ENCODE measurements at regions not wholly inside any gene's neighbourhood (a gene's known extent, or its start where the extent isn't known, plus 50 kb on each side); places are given as distances from the start of the nearest gene placed in this dataset.
"Not testable (repeated sequence)": the region's sequence is repeated elsewhere in the genome, so short reads cannot be mapped to it uniquely, and the experiment has no call there.

DNA sequence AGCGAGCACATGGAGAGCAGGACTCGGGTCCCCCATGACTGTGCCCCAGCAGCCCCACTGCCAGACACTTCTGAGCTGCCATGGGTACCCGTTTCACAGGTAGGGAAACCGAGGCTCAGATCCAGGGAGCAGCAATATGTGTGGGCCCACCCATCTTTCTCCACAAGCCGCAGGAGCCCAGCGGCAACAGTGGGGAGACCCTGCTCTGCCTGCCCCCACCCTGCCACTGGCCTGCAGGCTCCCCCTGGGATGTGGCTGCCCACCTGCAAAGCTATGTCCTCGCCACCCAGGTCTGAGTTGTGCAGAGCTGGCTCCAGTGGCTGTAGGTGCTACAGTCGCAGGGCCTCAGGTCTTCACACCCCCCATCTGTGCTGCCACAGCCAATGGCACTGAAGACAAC lies 50.6 kb upstream of the C1QTNF9B start:
- no peak for DNase-seq

GRCh38 chr13:23949200-23949599 lies 51.9 kb upstream of the C1QTNF9B start:
- DNase-seq, result no peak

GRCh38 chr13:23949736-23950135 lies 52.4 kb upstream of the C1QTNF9B start:
- DNase-seq, result no peak

DNA sequence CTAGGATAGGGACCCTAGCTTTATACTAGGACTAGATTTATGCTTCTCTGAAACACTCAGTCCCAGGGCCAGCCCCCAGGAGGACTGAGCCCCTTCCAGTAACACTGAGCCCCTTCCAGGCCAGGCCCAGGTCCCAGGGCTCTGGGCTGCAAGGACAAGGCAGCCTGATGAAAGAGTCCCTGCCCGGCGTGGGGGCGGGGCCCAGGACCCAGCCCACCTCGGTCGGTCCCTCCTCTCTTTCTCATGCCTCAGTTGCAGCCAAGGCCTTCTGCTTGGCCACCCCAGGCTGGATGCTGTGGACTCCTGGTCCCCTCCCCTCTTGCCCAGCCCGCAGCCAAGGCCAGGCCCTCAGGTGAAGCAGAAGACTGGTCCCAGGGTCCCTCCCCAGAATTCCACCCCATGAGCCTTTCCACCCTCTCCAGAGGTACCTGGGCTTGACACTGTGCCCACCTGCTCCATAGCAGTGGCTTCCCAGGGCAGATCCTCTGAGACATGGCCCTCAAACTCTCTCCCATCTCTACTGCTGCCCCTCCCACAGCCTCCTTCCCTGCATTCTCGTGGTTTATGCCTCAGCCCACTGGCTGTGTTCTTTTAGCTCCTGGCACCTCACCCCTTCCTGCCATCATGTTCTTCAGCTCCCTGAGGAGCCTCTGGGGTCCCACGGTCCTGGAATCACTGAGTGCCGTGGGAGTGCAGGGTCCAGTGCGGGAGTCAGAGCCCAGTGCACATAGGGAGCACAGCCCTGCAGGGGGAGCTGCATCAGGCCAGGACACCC lies 53.6 kb upstream of the C1QTNF9B start:
- no peak for DNase-seq

- no peak for DNase-seq
Measured at GRCh38 chr13:23952796-23953195, 55.5 kb upstream of the C1QTNF9B start.

GRCh38 chr13:23953860-23954512 lies 56.7 kb upstream of the C1QTNF9B start:
- DNase-seq, result no peak

DNA sequence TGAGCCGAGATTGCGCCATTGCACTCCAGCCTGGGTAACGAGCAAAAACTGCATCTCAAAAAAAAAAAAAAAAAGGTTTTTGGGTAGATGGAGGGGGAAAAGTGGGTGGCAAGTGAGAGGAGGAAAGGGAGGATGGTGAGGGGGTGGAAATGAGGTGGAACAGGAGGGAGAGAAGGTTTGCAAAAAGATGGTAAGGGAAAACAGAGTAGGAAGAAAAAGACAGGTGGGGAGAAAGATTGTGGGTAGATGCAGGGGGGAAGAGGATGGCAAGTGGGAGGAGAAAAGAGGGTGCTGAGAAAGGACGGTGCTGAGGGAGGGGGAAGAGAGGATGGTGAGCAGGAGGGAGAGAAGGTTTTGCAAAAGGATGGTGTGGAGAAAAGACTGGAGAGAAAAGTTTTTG lies 57.8 kb upstream of the C1QTNF9B start:
- no peak for DNase-seq

GRCh38 chr13:23956106-23956505 lies 58.8 kb upstream of the C1QTNF9B start:
- DNase-seq, result no peak

DNA sequence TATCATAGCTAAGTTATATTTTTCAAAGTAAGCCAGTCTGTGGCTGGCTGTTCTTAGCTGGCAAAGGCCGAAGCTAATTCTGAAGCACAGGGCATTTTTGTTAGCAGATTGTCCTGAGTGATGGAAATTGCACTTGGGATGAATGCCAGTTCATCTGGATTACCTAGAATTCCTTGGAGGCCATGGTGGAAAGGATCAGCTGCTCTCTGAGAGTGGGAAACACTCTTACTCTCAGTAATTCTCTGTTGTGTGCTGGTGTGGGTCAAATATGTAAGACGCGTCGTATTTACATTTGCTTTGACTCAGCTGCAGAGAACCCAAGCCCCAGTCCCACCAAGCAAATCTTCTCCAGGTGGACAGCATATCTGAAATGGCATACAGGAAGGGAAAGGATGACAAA lies 60.7 kb upstream of the C1QTNF9B start:
- DNase-seq, result no peak

DNA sequence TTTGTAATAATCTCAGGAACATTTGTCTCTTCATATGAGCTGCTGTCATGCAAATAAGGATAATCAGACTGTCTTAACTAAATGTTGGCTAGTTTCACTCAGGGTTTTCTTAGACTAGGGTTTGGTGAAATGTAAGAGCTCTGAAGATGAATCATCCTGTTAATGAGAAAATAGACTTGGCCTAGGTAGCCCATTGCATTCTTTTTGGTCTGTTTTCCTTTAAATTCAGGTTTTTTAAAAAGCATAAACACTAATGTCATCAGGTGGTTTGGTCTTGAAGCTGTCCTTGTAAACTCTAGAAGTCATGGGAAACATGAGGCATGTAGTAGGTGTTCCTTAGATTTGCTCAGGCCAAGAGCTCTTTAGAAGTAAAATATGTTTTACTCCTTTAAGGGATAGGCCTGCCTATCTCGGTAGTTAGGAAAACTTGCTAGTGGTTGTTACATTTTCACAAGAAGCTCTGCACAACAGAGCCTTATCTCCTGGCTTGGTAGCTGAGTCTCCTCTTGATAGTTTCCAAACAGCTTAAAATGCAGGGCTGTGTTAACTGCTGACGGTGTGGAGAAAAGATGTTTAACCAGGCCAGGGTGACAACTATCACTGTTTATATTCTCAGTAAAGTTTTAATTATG lies 62.0 kb upstream of the C1QTNF9B start:
- DNase-seq, result no peak

DNA sequence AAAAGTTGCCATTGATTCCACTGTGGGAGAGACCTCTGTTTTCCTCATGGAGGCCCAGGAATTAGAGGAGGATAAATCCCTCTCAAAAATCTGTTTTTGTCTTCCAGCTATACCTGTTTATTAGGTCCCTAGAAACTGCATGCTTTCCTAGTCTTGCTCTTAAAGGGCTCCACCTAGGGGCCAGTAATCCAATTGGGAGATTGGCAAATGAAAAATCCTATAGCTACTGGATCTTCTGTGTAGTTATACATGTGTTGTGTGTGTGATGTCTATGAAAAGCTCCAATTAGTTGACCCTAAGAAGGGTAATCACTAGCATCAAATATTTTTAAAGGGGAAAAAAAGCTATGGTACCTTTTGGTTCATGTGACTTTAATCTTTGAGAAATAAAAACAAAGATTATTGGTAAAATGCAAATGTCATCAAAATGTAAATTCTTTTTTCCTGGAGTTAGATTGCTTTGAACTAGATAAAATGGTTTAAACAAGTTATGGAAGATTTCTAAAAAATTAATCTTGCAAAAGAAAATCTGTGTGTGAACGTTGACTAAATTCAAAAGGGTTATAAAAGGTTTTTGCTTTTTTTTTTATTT lies 63.4 kb upstream of the C1QTNF9B start:
- no peak for DNase-seq

GRCh38 chr13:23963184-23963931 lies 66.1 kb upstream of the C1QTNF9B start:
- no peak for DNase-seq

- DNase-seq, result no peak
Measured at GRCh38 chr13:23963947-23964346, 66.6 kb upstream of the C1QTNF9B start.

GRCh38 chr13:23965346-23965745 lies 68.0 kb upstream of the C1QTNF9B start:
- no peak for DNase-seq

GRCh38 chr13:23966221-23966690 lies 69.0 kb upstream of the C1QTNF9B start:
- no peak for DNase-seq

DNA sequence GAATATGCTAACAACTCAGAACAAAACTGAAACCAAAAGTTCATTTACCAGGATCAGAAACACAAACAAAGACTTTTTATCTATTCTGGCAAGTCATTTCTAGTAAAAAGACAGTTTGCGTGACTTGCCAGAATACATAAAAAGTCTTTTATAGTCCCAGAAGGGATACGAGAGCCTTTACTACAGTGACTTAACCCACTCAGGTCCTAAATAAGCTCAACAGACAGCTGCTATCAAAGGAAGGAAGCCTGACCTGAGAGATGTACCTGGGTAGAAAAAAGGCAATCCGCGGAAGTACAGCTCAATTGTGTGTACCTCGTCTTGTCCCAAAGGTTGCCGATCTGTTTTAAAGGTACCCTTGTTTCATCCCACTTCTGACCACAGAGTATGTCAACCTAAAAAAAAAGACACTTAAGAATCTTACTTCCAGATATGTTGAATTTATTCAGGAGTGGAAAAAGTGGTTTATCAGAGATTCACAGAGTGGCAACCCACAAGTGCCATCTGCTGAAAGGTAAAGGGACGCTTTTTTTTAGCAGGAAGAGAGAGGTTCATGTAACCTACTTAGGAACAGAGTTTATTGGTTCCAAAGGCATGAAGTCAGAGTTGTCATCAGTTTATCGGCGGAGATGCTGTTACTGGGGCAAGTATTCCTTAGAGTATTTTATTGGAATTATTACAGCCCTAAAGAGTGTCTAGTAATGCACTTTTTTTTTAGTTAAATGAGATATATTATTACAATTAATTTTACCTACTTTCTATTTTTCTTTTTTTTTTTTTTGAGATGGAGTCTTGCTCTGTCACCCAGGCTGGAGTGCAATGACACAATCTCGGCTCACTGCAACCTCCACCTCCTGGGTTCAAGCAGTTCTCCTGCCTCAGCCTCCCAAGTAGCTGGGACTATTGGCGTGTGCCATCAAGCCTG lies 69.7 kb upstream of the C1QTNF9B start:
- DNase-seq, result no peak

GRCh38 chr13:23967792-23968191 lies 70.5 kb upstream of the C1QTNF9B start:
- DNase-seq, result not testable (repeated sequence)

DNA sequence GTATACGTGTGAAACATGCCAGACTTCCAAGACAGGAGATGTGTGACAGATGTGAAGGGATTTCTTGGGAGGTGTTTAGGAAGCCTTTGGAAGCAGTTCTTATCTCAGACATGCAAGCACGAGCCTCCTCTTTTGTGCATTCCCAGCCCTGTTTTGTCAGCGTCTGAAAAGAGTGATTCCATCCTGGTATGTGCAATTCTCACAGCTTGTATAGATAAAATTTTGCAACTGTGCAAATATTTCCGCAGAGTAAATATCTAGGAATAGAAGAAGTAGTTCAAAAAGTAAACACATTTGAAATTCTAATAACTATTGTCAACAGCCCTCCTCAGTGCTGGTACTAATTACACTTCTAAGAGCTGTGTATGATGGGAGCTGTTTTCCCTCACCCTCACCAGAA lies 72.3 kb upstream of the C1QTNF9B start:
- DNase-seq, result no peak

DNA sequence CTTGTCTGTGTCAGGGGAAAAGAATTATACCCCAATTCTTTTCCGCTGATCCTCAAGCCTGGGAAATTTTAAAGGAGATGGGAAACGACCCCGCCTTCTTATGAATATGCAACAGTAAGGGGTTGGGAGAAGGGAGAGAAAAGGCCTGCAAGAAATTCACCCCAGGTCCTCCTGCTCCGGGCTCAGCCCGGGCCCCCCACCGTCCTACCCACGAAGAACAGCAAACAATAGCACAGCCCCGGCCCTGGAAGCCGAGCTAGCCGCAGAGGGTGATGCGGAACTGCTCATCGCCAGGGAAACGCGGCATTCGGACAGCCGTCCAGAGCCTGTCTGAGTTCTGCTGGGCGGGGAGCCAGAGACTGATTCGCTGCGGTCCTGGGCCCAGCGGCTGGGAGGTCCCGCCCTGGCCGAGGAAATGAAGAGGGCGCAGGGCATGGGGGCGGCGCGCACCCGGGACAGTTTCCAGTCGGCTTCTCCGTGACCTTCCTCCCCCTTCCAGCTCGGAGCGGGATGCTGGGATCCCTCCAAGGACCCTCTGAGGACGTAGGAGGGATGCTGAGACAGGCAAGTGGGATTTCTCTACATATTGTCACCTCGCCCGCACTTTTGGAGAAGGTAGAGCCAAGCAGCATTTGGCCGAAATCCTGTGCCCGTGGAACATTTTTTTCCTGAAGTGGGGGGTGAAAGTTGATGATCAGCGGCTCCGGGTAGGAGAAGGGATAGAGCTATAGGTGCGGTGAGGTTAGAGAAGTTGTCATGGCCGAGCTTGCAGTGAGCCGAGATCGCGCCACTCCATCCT lies 82.3 kb upstream of the C1QTNF9B start:
- DNase-seq, result peak; percentile 89

DNA sequence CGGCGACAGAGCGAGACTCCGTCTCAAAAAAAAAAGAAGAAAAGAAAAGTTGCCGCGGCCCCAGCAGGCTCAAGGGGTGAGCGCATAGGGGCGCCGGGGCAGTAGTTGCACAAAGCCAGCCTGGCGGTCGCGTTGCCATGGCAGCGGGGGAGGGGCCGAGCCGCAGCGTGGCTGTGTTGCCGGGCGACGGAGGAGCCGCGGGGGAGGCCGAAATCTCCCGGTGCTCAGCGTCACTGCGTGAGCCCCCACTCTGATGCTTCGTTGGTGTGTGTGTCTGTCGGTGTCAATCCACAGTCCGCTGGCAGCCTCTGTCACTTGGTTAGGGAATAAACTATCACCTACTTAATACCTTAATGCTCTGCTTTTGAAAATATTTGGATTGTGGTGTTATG lies 82.9 kb upstream of the C1QTNF9B start:
- DNase-seq, result peak; percentile 92

DNA sequence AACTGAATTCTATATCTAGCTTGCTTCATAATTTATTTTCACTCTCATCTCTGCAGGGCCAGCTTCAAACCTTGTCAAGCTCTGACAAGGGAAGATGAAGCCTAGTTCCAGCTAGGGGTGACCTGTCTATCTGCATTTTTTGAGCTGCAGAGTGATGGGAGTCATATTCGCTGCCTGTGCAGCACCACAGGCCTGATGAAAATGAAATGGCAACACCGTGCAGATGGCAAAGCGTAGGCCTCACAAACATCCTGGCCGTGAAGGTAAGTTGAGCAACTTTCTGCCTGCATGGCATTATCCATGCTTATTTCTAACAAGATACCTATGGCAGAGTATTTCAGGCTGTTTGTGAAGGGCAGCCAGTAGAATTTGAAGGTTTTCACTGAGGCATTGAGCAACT lies 86.4 kb upstream of the C1QTNF9B start:
- DNase-seq, result no peak

Data from left hindlimb (tissue), 1 donor.